ENCODE measurements at regions not wholly inside any gene's neighbourhood (a gene's known extent, or its start where the extent isn't known, plus 50 kb on each side); places are given as distances from the start of the nearest gene placed in this dataset.

GRCh38 chr1:87786861-87787545, 458.3 kb downstream of the LMO4 start:
- TF ChIP-seq POLR2A (IDR thresholded peaks at IDR 0.05) (no peak), POLR2AphosphoS5 (IDR thresholded peaks at IDR 0.05) (no peak), CTCF (IDR thresholded peaks at IDR 0.05) (no peak), EP300 (IDR thresholded peaks at IDR 0.05) (no peak)
